ENCODE measurements at regions not wholly inside any gene's neighbourhood (a gene's known extent, or its start where the extent isn't known, plus 50 kb on each side); places are given as distances from the start of the nearest gene placed in this dataset.

DNA sequence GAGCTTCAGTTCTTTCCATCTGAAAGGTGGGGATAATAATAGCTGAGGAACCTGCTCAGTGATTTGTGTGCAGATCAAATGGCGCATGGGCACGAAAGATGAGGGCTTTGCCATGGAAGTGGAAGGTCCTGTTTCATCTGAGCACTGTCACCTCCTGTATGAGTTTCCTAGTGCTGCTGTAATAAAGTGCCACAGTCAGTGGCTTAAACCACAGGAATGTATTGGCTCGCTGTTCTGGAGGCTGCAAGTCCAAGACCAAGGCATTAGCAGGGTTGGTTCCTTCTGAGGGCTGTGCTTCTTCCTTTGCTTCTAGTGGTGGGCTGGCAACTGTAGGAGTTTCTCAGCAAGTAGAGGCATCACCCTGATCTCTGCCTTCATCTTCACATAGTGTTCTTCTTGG, 51.1 kb upstream of the RBM15 start:
- Histone ChIP-seq H3K4me1 (ENCODE audit: control insufficient read depth in 1 of 2, insufficient read depth in 1 of 2, low read depth in 1 of 2, low read length in 1 of 2) (peaks cover 33 to 36% of the 10 kb centered on the region in 2 experiments), H3K9me3 (no peaks in the 10 kb centered on the region), H3K27me3 (no peaks in the 10 kb centered on the region), H3K36me3 (no peaks in the 10 kb centered on the region), H3K4me3 (ENCODE audit: low read depth in 1 of 2, low read length in 1 of 2) (no peak overlapping the region), H3K27ac (no peak overlapping the region)
- TF ChIP-seq CTCF (IDR thresholded peaks at IDR 0.05): no peak
